ENCODE measurements at regions not wholly inside any gene's neighbourhood (a gene's known extent, or its start where the extent isn't known, plus 50 kb on each side); places are given as distances from the start of the nearest gene placed in this dataset.

- Histone ChIP-seq H3K9me1 (ENCODE audit: control insufficient read depth, insufficient read depth, low read length) (no peaks in the 10 kb centered on the region), H3K36me3 (ENCODE audit: control insufficient read depth, insufficient read depth, low read length) (no peaks in the 10 kb centered on the region), H3K9ac (ENCODE audit: insufficient read depth in 1 of 2, low read depth in 2 of 2, low read length in 2 of 2) (no peak overlapping the region), H3K27ac (ENCODE audit: extremely low read depth, low read depth, low read length) (no peak overlapping the region), H3K4me3 (no peak overlapping the region), H3K4me2 (ENCODE audit: insufficient read depth, low read length) (no peak overlapping the region), H3K27me3 (ENCODE audit: control insufficient read depth in 2 of 2, insufficient read depth in 2 of 2, low read length in 2 of 2) (no peaks in the 10 kb centered on the region; a peak in 1 of 5 replicates), H3K4me1 (replicated peaks in 1 of 2; ENCODE audit: control insufficient read depth in 2 of 2, insufficient read depth in 2 of 2, low read length in 2 of 2) (peaks cover 0 to 3% of the 10 kb centered on the region in 2 experiments; a peak in 1 of 5 replicates), H3K79me2 (ENCODE audit: control insufficient read depth, insufficient read depth, low read length) (no peaks in the 10 kb centered on the region), H3K9me3 (replicated peaks; ENCODE audit: control insufficient read depth, insufficient read depth, low read depth, low read length) (no peaks in the 10 kb centered on the region), H4K20me1 (replicated peaks; ENCODE audit: control insufficient read depth, insufficient read depth, low read length) (no peaks in the 10 kb centered on the region), H2AFZ (ENCODE audit: low read depth, low read length) (no peak overlapping the region)
- intact Hi-C loops (cut with micrococcal nuclease) = no loop called here
- POLR2A ChIA-PET = no interaction called here
- no TSS peak for BruUV-seq (replicated peaks)
- 0% methylated on average over 7 of the region's 7 CpGs for WGBS (ENCODE audit: insufficient coverage, low coverage, missing lambda C conversion rate)
- CTCF ChIA-PET (ENCODE audit: low intra/inter-chr PET ratio) = interaction anchor here (0.6 kb wide), 1 partner anchor 939 kb away, joined by 3 read pairs; no protein-coding TSS in a partner anchor
- DNase-seq (ENCODE audit: extremely low read depth in 1 of 4, low spot score in 3 of 4) (no peak), ATAC-seq (no peak), FAIRE-seq (no peak)
- TF ChIP-seq E2F1 (CRISPR knock-in tag; IDR thresholded peaks at IDR 0.05) (no peak), PYGO2 (tag; IDR thresholded peaks at IDR 0.05) (no peak), ZNF408 (CRISPR knock-in tag; IDR thresholded peaks at IDR 0.05; ENCODE audit: low read depth) (no peak), SRF (CRISPR knock-in tag; IDR thresholded peaks at IDR 0.05) (no peak), ZBTB43 (CRISPR knock-in tag; IDR thresholded peaks at IDR 0.05) (no peak), PHTF2 (CRISPR knock-in tag; IDR thresholded peaks at IDR 0.05) (no peak), ZFP36 (IDR thresholded peaks at IDR 0.05; ENCODE audit: low read depth, low read length, partially characterized antibody) (no peak), NR1H2 (CRISPR knock-in tag; IDR thresholded peaks at IDR 0.05) (no peak), HNRNPUL1 (IDR thresholded peaks at IDR 0.05; ENCODE audit: low read length) (no peak), RUNX1 (IDR thresholded peaks at IDR 0.05; ENCODE audit: low read depth) (no peak), ZBTB33 (CRISPR knock-in tag; IDR thresholded peaks at IDR 0.05) (no peak), ZNF3 (CRISPR knock-in tag; IDR thresholded peaks at IDR 0.05) (no peak), HEY1 (CRISPR knock-in tag; IDR thresholded peaks at IDR 0.05; ENCODE audit: borderline replicate concordance) (no peak), FOXK1 (CRISPR knock-in tag; IDR thresholded peaks at IDR 0.05; ENCODE audit: borderline replicate concordance) (no peak), ZSCAN32 (CRISPR knock-in tag; IDR thresholded peaks at IDR 0.05) (no peak)
- in situ Hi-C loops (cut with MboI) = loop anchor here (10.0 to 25.0 kb wide), 2 partner anchors 1378 to 1656 kb away; no protein-coding TSS in a partner anchor
Observed at GRCh38 chr1:163406772-163407171, 85.0 kb downstream of the NUF2 start.

Measured in K562 (cell line).